UCSD-AML1 (cell line): ENCODE measurements at regions not wholly inside any gene's neighbourhood (a gene's known extent, or its start where the extent isn't known, plus 50 kb on each side); places are given as distances from the start of the nearest gene placed in this dataset.

ENCODE experiments used
- DNase-seq: peaks from one replicate; lab custom pipeline; 2025; ENCODE audit not compliant: unreplicated experiment; lab: John Stamatoyannopoulos, UW

DNA sequence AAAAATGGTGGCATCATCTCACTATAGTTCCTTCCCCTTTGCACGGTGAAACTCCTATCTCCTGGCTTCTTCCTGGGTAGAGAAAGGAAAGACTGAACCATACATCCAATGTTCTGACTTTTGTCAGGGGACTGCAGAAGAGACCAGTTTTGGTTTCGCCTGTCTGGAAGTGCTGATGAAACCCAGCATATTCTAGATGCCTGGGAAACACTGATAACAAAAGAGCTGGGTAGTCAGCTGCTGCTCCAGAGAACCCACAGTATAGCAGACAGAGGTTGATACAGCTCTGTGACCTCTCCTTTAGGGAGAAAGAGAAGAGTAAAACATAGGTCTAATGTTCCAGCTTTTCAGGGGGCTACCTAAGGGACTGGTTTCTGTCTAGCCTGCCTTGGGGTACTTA lies 695.3 kb downstream of the DIAPH3 start:
- no peak for DNase-seq

DNA sequence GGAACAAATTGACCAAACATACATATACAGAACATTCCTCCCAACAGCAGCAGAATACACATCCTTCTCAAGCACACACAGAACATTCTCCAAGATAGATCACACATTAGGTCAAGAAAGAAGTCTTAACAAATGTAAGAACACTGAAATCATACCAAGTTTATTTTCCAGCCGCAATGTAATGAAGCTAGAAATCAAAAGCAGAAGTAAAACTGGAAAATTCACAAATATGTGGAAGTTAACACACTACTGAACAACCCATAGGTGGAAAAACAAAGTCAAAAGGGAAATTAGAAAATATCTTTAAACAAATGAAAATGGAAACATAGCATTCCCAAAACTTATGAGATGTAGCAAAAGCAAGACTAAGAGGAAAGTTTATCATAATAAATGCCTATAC lies 692.6 kb downstream of the DIAPH3 start:
- no peak for DNase-seq

DNA sequence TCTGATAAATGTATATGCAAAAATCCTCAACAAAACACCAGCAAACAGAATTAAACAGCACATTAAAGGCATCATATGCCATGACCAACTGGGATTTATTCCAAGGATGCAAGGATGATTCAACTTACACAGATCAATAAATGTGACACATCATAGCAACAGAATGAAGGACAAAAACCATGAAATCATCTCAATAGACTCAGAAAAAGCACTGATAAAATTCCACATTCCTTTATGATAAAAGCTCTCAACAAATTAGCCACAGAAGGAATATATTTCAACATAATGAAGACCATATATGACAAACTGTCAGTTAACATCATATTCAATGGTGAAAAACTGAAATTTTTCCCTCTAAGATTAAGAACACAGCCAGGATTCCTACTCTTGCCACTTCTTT lies 691.6 kb downstream of the DIAPH3 start:
- DNase-seq, result no peak

DNA sequence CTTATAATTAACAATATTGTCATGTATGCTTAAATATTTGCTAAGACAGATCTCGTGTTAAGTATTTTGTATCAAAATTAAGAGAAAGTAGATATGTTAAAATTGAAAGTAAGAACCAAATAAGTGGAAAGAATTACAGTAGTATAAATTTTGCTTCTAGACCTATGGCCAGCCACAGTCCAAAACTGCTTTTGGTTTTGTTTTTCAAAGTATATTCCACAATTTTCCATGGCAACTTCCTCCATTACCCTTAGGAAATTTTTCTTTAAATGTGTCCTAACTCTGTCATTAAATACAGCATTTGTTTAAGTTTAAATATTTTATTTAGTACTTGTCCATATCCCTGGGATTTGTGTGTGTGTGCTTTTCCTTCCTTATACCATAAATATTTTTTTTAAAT lies 689.0 kb downstream of the DIAPH3 start:
- no peak for DNase-seq

- no peak for DNase-seq
These were observed 687.8 kb downstream of the DIAPH3 start for GRCh38 chr13:59475911-59476310.

- DNase-seq, result no peak
These were observed 687.4 kb downstream of the DIAPH3 start for GRCh38 chr13:59476366-59476765.

DNA sequence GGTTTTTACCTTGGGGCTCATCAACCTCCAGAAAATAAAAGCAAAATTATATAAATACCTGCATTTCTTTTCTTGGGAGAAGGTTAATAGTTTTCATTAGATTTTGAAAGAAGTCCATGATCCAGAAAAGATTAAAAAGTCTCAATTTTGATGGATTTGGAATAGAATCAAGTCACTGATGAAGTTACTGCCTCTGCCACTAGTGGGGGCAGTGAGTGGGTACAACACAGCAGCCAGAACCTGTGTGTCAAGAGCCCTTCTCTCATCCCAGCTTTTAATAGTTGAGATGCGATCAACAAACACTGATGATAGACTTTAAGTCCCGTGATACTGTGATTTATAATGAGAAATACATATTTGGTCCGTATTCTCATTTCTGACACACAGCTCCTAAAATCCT lies 686.7 kb downstream of the DIAPH3 start:
- DNase-seq, result peak; percentile 6

DNA sequence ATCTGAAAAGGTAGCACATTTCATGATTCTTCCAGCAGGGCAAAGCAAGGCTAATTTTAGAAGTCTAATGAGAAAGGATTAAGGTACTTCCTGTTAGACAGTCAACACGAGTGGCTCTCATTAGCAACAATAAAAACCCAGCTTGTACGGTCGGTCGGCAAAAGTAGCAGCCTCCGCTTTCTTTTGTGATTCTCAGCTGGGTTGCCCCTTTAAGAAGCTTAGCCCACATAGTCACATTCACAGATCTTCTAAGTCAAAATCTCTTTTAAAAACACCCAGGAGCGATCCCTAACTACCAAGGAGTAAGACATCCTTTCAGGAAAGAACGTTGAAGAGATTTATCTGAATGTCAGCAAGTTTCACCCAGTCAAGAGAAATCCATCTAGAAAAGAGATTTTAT lies 684.8 kb downstream of the DIAPH3 start:
- no peak for DNase-seq

- DNase-seq, result no peak
These were observed 684.1 kb downstream of the DIAPH3 start for GRCh38 chr13:59479629-59480028.

- no peak for DNase-seq
These were observed 683.1 kb downstream of the DIAPH3 start for GRCh38 chr13:59480396-59481259.

- no peak for DNase-seq
These were observed 680.1 kb downstream of the DIAPH3 start for GRCh38 chr13:59483501-59484145.

- DNase-seq, result no peak
These were observed 675.8 kb downstream of the DIAPH3 start for GRCh38 chr13:59487883-59488282.

DNA sequence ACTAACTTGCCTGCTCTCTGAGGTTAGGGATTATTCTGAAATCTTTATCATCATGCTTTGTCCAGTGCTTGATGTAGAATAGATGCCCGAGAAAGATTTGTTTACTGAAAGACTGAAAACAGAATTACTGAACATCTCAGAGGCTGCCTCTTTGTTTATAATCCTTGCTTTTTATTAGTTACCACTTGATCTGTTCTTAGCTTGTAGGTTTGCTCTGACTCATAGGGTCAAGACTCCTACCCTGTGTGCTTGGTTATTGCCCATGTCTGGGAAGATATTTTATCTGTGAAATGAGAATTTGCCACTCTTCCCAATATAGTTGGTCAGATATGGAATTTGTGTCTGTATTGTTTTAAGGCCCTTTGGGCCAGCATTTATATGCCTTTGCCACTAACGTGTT lies 675.3 kb downstream of the DIAPH3 start:
- no peak for DNase-seq

DNA sequence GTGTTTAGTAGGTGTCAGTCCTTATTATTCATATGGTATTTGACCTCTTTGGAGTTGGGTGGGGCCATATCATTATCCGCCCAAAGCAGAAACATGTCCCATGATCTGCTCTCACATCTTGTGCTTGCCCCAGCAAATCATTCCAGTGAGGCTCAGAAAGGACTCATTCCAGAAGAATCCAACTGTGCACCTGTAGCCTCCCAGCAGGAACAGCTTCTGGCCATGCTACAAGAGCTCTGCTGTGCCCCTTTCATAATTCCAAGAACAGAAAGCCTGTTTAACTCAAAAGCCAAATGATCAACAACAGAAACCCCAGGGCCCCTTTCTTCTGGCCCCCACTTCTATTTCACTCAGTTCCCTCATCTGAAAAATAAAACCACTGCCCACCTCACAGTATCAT lies 673.1 kb downstream of the DIAPH3 start:
- no peak for DNase-seq

DNA sequence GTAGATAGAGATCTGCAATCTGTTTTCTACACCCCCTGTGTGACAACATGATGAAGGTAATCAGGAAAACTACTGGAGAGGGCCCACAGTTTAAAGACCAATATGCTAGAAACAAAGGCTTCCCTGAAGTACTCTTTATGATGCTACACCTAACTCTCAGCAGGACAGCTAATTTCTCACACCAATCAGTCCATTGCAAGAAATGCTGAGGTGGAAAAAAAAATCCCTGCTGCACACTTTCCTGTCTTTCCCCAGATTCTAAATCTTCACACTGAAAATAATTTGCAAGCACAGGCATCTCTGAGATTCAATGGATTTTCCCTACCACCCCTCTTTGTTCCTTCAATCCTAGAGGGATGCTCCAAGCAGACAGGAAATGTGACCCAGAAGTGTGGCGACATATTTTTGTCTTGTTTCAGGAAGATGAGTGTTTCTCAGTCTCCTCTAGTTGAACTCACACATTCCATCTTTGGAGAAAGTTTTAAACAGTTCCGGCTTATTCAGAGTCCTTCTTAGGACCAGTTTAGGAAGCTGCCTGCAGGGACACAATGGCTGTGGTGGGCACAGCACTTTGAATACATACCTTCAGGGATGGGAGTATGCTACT lies 671.6 kb downstream of the DIAPH3 start:
- no peak for DNase-seq

- no peak for DNase-seq
These were observed 670.2 kb downstream of the DIAPH3 start for GRCh38 chr13:59493436-59493965.

DNA sequence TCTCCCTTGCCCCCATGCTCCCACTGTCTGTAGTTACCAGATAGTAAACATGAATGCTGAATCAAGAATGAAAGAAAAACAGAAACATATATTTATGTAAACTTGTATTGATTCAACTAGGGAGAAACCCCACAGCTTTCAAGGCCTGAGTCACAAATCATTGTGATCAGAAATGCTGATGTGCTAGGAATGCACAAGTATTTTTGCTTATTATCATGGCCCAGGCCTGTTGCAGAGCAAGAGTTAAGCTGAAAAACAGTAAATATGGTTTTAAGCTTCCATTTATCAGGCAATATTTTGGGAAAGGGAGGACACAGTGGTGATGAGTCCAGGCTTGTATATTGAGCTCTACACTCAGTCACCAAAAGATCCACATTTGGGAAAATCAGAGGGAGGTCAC lies 669.6 kb downstream of the DIAPH3 start:
- no peak for DNase-seq

DNA sequence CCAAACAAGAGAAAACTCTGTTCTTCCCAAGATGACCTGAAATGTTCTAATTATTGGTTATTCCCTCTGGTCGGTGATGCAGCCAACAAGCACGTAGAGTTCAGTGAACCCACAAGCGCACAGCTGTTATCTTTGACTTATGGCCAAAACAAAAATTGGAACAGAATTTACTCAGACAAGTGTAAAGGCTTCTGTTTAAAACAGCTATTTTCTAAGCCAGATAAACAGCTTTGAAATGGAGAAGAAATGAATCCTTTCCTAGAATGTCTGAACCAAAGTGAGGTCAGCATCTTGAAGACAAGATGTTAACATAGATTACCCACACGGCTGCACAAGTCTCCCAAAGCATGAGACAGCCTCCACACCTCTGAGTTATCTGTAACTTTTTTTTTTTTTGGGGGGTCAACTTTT lies 669.2 kb downstream of the DIAPH3 start:
- no peak for DNase-seq

GRCh38 chr13:59495299-59495698 lies 668.4 kb downstream of the DIAPH3 start:
- DNase-seq, result no peak

DNA sequence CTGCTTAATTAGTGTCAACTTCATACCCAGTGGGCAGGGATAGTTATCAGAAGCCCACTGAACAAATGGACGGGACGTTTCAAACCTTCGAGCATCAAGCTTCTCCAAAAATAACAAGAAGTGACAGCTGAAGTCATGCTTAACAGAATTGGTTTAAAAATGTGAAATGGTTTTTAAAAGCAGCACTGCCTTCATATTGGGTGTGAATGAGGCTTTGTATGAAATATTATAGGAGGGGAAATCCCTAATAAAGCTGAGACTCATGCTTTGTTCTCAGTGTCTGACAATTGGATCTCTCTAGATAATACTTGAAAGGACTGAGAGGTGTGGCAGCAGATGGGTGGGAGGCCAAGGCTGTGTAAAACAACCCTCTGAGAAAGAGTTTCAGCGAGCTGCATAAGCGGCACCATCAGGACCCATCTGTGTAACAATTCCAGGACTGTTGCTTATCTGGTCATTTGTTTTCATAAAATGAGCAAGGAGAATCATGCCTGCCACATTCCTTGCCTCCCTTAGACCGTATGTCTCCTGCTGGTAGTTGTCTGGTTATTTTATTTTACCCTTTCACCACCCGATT lies 667.7 kb downstream of the DIAPH3 start:
- DNase-seq, result no peak

- DNase-seq, result no peak
These were observed 666.0 kb downstream of the DIAPH3 start for GRCh38 chr13:59497621-59498247.
